GM18502 (cell line): ENCODE measurements at regions not wholly inside any gene's neighbourhood (a gene's known extent, or its start where the extent isn't known, plus 50 kb on each side); places are given as distances from the start of the nearest gene placed in this dataset.

Experiments
- ATAC-seq: cut with Tn5 transposase; IDR thresholded peaks from one replicate; pipeline ENCODE4 v1.9.1; 2021; ENCODE audit warnings: mild to moderate bottlenecking; ENCODE audit not compliant: unreplicated experiment, poor library complexity

GRCh38 chr5:107100121-107100520, 570.6 kb downstream of the EFNA5 start:
- no peak for ATAC-seq

GRCh38 chr5:107099506-107099905, 571.2 kb downstream of the EFNA5 start:
- ATAC-seq = no peak

- ATAC-seq = no peak
Observed at GRCh38 chr5:107092695-107093094, 578.0 kb downstream of the EFNA5 start.

- no peak for ATAC-seq
Observed at GRCh38 chr5:107090506-107090905, 580.2 kb downstream of the EFNA5 start.

GRCh38 chr5:107088907-107089306, 581.8 kb downstream of the EFNA5 start:
- ATAC-seq = no peak

GRCh38 chr5:107085572-107085971, 585.2 kb downstream of the EFNA5 start:
- ATAC-seq = no peak

- no peak for ATAC-seq
Observed at GRCh38 chr5:107074996-107075395, 595.7 kb downstream of the EFNA5 start.

GRCh38 chr5:107072967-107073366, 597.8 kb downstream of the EFNA5 start:
- ATAC-seq = no peak

- ATAC-seq = no peak
Observed at GRCh38 chr5:107072440-107072839, 598.3 kb downstream of the EFNA5 start.

- ATAC-seq = no peak
Observed at GRCh38 chr5:107068782-107069181, 602.0 kb downstream of the EFNA5 start.

- ATAC-seq = no peak
Observed at GRCh38 chr5:107067395-107067794, 603.3 kb downstream of the EFNA5 start.

GRCh38 chr5:107063511-107063910, 607.2 kb downstream of the EFNA5 start:
- no peak for ATAC-seq

GRCh38 chr5:107058803-107059202, 611.9 kb downstream of the EFNA5 start:
- ATAC-seq = no peak

GRCh38 chr5:107058235-107058634, 612.5 kb downstream of the EFNA5 start:
- ATAC-seq = no peak

GRCh38 chr5:107056278-107056677, 614.5 kb downstream of the EFNA5 start:
- no peak for ATAC-seq

- ATAC-seq = no peak
Observed at GRCh38 chr5:107047048-107047447, 623.7 kb downstream of the EFNA5 start.

GRCh38 chr5:107043665-107044064, 627.1 kb downstream of the EFNA5 start:
- no peak for ATAC-seq

GRCh38 chr5:107040907-107041306, 629.8 kb downstream of the EFNA5 start:
- no peak for ATAC-seq

- no peak for ATAC-seq
Observed at GRCh38 chr5:107032629-107033028, 638.1 kb downstream of the EFNA5 start.

GRCh38 chr5:107028938-107029337, 641.8 kb downstream of the EFNA5 start:
- ATAC-seq = no peak

GRCh38 chr5:107025712-107026497, 644.8 kb downstream of the EFNA5 start:
- no peak for ATAC-seq

- no peak for ATAC-seq
Observed at GRCh38 chr5:107023732-107024131, 647.0 kb downstream of the EFNA5 start.
